Lung (tissue), 11 donors: ENCODE measurements at regions not wholly inside any gene's neighbourhood (a gene's known extent, or its start where the extent isn't known, plus 50 kb on each side); places are given as distances from the start of the nearest gene placed in this dataset.

Experiments
- ATAC-seq: fragments of 200-7000 bp; cut with Tn5 transposase; one replicate; pipeline ENCODE4 v1.9.1; 2020; ENCODE audit warnings: moderate number of reproducible peaks; ENCODE audit not compliant: insufficient read depth, low FRiP score
- DNase-seq, 3 donors: peaks; one replicate each; pipeline ENCODE4 v3.0.0-alpha.2; 2013 to 2017
- H3K27ac ChIP-seq, 2 donors: one replicate each; pipeline ENCODE4 v1.5.1; 2013; ENCODE audit warnings: mild to moderate bottlenecking in 2 of 2, moderate library complexity in 2 of 2, control low read depth in 1 of 2, inconsistent platforms in 1 of 2, low read depth in 1 of 2, low read length in 1 of 2
- H3K27me3 ChIP-seq, 3 donors: one replicate each; pipeline ENCODE4 v1.5.1; 2013; ENCODE audit warnings: low read length in 2 of 3; ENCODE audit not compliant: control insufficient read depth in 3 of 3, insufficient read depth in 3 of 3
- H3K36me3 ChIP-seq, 4 donors: one replicate each; pipeline ENCODE4 v1.5.1; 2013; ENCODE audit warnings: low read length in 4 of 4, mild to moderate bottlenecking in 1 of 4, moderate library complexity in 1 of 4; ENCODE audit not compliant: control insufficient read depth in 4 of 4, insufficient read depth in 4 of 4
- H3K4me1 ChIP-seq, 5 donors: one replicate each; pipeline ENCODE4 v1.5.1; 2013; ENCODE audit warnings: low read length in 5 of 5, mild to moderate bottlenecking in 2 of 5, moderate library complexity in 1 of 5; ENCODE audit not compliant: control insufficient read depth in 5 of 5, insufficient read depth in 5 of 5
- H3K4me3 ChIP-seq: one replicate; pipeline ENCODE4 v1.5.1; 2013; ENCODE audit warnings: mild to moderate bottlenecking, control low read depth, moderate library complexity
- H3K9ac ChIP-seq, 2 donors: one replicate each; pipeline ENCODE4 v1.5.1; 2013; ENCODE audit warnings: low read length in 2 of 2, control low read depth in 1 of 2; ENCODE audit not compliant: insufficient read depth in 1 of 2
- H3K9me3 ChIP-seq, 4 donors: one replicate each; pipeline ENCODE4 v1.5.1; 2013; ENCODE audit warnings: low read length in 3 of 4, mild to moderate bottlenecking in 1 of 4, moderate library complexity in 1 of 4; ENCODE audit not compliant: control insufficient read depth in 4 of 4, insufficient read depth in 3 of 4
- CTCF ChIP-seq: IDR thresholded peaks from 2 replicates; pipeline ENCODE4 v1.5.1; 2012; ENCODE audit warnings: mild to moderate bottlenecking; ENCODE audit errors: control extremely low read depth, extremely low read depth
- WGBS, 2 donors: extraction: QIAGEN DNeasy Blood & Tissue Kit; methylation state at CpG; one replicate each; pipeline ENCODE4 v1.1.7; 2013; 5-methylcytosine and 5-hydroxymethylcytosine counted together
- donor health status: control.
- donor health status: control.
- donor health status: Bipolar disorder and iron deficiency.
- donor health status: healthy.
- donor health status: DM: yes; HTN: yes; CAD: no.

GRCh38 chr2:163953390-163953907, 217.6 kb upstream of the FIGN start:
- DNase-seq: no peak
- Histone ChIP-seq H3K9me3 (peaks cover 0 to 3% (median 0%) of the 10 kb centered on the region in 4 donors), H3K4me1 (no peaks in the 10 kb centered on the region), H3K27me3 (no peaks in the 10 kb centered on the region), H3K27ac (no peak overlapping the region), H3K9ac (no peak overlapping the region), H3K4me3 (no peak overlapping the region), H3K36me3 (no peaks in the 10 kb centered on the region)
- ATAC-seq: no peak
- 93% methylated on average over 5 of the region's 5 CpGs for WGBS, 2 donors
- no peak for TF ChIP-seq CTCF

- H3K4me1 ChIP-seq: no peaks in the 10 kb centered on the region
- DNase-seq: no peak
- H3K9ac ChIP-seq: no peak overlapping the region
- no peaks in the 10 kb centered on the region for H3K27me3 ChIP-seq
- no peak for TF ChIP-seq CTCF
- no peak overlapping the region for H3K27ac ChIP-seq
- H3K9me3 ChIP-seq: peaks cover 0 to 3% (median 0%) of the 10 kb centered on the region in 4 donors
- H3K4me3 ChIP-seq: no peak overlapping the region
- ATAC-seq: no peak
- H3K36me3 ChIP-seq: no peaks in the 10 kb centered on the region
Observed at GRCh38 chr2:163951312-163951711, 215.5 kb upstream of the FIGN start.

- H3K9ac ChIP-seq: no peak overlapping the region
- ATAC-seq (no peak), DNase-seq (no peak)
- no peaks in the 10 kb centered on the region for H3K27me3 ChIP-seq
- H3K36me3 ChIP-seq: no peaks in the 10 kb centered on the region
- no peak overlapping the region for H3K4me3 ChIP-seq
- no peak overlapping the region for H3K27ac ChIP-seq
- no peaks in the 10 kb centered on the region for H3K4me1 ChIP-seq
- TF ChIP-seq CTCF: no peak
- peaks cover 0 to 3% (median 0%) of the 10 kb centered on the region in 4 donors for H3K9me3 ChIP-seq
Observed at GRCh38 chr2:163949693-163950092, 213.9 kb upstream of the FIGN start.

GRCh38 chr2:163944347-163944737, 208.5 kb upstream of the FIGN start:
- Histone ChIP-seq H3K4me1 (no peaks in the 10 kb centered on the region), H3K4me3 (no peak overlapping the region), H3K9ac (no peak overlapping the region), H3K27ac (no peak overlapping the region), H3K9me3 (no peaks in the 10 kb centered on the region), H3K36me3 (no peaks in the 10 kb centered on the region), H3K27me3 (no peaks in the 10 kb centered on the region)
- no peak for TF ChIP-seq CTCF
- DNase-seq: no peak
- 91 to 93% methylated on average over 4 of the region's 4 CpGs for WGBS, 2 donors
- no peak for ATAC-seq
